ENCODE measurements at regions not wholly inside any gene's neighbourhood (a gene's known extent, or its start where the extent isn't known, plus 50 kb on each side); places are given as distances from the start of the nearest gene placed in this dataset.

DNA sequence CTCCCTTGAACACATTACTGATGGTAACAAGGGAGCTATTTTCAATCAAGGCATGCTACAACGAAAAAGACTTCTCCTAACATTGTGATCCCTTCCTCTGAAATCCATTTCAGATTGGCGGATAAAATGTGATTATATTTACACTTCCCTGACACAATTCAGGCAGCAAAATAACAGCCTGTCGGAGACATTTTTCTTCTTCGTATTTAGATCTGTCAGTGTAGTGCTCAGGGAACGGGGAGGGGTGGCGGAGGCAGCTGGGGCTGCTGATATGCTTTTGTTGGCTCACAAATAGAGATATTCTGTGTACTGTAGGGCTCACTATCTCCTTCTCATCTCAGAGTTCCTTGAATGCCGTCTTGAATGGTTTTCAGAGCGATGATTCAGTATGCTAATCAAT lies 1261.7 kb upstream of the AUTS2 start:
- Mint-ChIP-seq H3K4me3 (no peak overlapping the region), H3K4me1 (no peaks in the 10 kb centered on the region), H3K36me3 (no peaks in the 10 kb centered on the region), H3K27ac (no peak overlapping the region), H3K9me3 (peaks cover 3 to 64% (median 19%) of the 10 kb centered on the region in 6 donors), H3K27me3 (ENCODE audit: low read depth in 3 of 3) (peaks cover 0 to 2% (median 2%) of the 10 kb centered on the region in 3 donors)
- no peak for DNase-seq

DNA sequence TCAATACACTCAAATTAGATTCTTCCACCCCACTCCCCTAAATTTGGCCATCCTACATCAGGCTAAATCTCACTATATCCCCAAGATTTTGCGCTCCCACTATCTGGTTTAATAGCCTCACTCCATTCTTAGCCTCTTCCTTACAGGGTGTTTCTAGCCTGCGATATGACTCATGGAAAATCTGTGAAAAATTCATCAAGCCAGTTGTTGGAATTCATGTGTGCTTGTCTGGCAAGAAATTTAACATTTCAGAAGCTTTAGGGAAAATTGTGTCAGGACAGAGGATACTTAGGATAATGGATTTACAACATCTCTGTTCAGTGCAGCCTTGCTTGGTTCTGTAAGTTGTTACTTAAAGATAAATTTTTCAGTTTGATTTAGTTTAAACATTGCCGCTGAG lies 1249.9 kb upstream of the AUTS2 start:
- H3K27me3 Mint-ChIP-seq (ENCODE audit: low read depth in 3 of 3) = peaks cover 0 to 1% (median 0%) of the 10 kb centered on the region in 3 donors
- H3K27ac Mint-ChIP-seq = no peak overlapping the region
- H3K4me3 Mint-ChIP-seq = no peak overlapping the region
- peaks cover 8 to 50% (median 17%) of the 10 kb centered on the region in 6 donors for H3K9me3 Mint-ChIP-seq
- no peaks in the 10 kb centered on the region for H3K4me1 Mint-ChIP-seq
- peaks cover 0 to 4% (median 0%) of the 10 kb centered on the region in 3 donors for H3K36me3 Mint-ChIP-seq
- no peak for DNase-seq

- peaks cover 6 to 34% (median 15%) of the 10 kb centered on the region in 6 donors for H3K9me3 Mint-ChIP-seq
- H3K4me1 Mint-ChIP-seq = no peaks in the 10 kb centered on the region
- peaks cover 0 to 2% (median 2%) of the 10 kb centered on the region in 3 donors for H3K27me3 Mint-ChIP-seq (ENCODE audit: low read depth in 3 of 3)
- no peak for DNase-seq
- H3K27ac Mint-ChIP-seq = no peak overlapping the region
- H3K4me3 Mint-ChIP-seq = no peak overlapping the region
- peaks cover 0 to 3% (median 0%) of the 10 kb centered on the region in 3 donors for H3K36me3 Mint-ChIP-seq
These were observed 1235.3 kb upstream of the AUTS2 start for GRCh38 chr7:68362745-68363518.

DNA sequence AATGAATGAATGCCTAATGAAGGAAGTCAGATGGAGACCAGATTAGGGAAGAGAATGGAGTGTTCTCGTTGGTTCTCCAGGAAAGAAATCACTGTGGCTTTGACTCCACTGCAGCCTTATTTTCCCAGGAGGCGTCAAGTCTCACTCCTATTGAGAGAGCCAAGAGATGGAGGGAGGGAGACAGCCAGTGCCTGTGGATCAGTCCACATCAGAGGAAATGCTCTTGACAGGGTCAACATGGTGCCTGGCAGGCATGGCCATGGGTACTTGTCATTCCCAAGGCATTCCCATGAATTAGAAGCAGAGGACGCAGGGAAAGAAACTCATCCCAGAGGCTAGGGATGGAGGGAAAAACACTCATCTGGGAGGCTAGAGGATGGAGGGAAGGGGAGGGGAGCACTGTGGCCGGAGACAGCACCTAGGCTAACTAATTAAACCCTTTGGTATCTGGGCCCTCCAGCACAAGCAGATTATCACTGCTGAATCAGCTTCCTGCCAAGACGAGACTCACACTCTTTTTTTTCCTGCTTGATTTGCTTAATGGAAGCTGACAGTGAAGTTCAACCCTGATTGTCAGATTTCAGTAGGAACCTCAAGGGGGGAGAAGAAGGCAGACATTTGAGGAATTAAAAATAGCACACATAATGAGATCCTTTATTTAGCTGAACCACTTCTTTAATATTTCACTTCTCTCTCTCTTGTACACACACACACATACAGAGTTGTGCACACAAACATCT lies 1233.2 kb upstream of the AUTS2 start:
- DNase-seq = no peak
- Mint-ChIP-seq H3K4me1 (no peaks in the 10 kb centered on the region), H3K27me3 (ENCODE audit: low read depth in 3 of 3) (peaks cover 0 to 2% (median 2%) of the 10 kb centered on the region in 3 donors), H3K27ac (no peak overlapping the region), H3K36me3 (peaks cover 0 to 7% (median 0%) of the 10 kb centered on the region in 3 donors), H3K9me3 (peaks cover 6 to 49% (median 21%) of the 10 kb centered on the region in 6 donors), H3K4me3 (no peak overlapping the region)

GRCh38 chr7:68371985-68372384 lies 1226.3 kb upstream of the AUTS2 start:
- H3K4me1 Mint-ChIP-seq = no peaks in the 10 kb centered on the region
- peaks cover 0 to 5% (median 4%) of the 10 kb centered on the region in 3 donors for H3K36me3 Mint-ChIP-seq
- peaks cover 15 to 49% (median 23%) of the 10 kb centered on the region in 6 donors for H3K9me3 Mint-ChIP-seq
- H3K27me3 Mint-ChIP-seq (ENCODE audit: low read depth in 3 of 3) = no peaks in the 10 kb centered on the region
- no peak overlapping the region for H3K27ac Mint-ChIP-seq
- DNase-seq = no peak
- H3K4me3 Mint-ChIP-seq = no peak overlapping the region

- H3K27ac Mint-ChIP-seq = no peak overlapping the region
- peaks cover 0 to 2% (median 0%) of the 10 kb centered on the region in 3 donors for H3K27me3 Mint-ChIP-seq (ENCODE audit: low read depth in 3 of 3)
- peaks cover 12 to 52% (median 20%) of the 10 kb centered on the region in 6 donors for H3K9me3 Mint-ChIP-seq
- H3K36me3 Mint-ChIP-seq = peaks cover 0 to 4% (median 0%) of the 10 kb centered on the region in 3 donors
- H3K4me1 Mint-ChIP-seq = no peaks in the 10 kb centered on the region
- H3K4me3 Mint-ChIP-seq = no peak overlapping the region
- no peak for DNase-seq
These were observed 1222.1 kb upstream of the AUTS2 start for GRCh38 chr7:68376131-68376661.

DNA sequence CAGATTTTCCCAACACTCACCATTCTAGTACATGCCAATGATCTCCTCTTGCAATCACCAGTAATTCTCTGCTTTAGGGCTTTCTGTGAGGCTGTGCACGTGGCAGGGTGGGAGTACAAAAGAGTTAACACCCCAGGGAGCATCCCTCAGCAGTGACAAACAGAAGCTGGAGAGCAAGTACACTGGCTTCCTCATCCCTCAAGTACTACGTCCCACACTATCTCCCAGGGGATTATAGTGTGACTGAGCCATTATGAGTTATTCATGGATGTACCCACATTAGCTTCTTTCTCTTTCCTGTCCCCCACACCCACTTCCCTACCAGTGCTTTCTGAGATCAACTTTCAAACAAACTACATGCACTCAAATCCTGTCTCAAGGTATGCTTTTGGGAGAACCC lies 1216.5 kb upstream of the AUTS2 start:
- Mint-ChIP-seq H3K4me1 (no peaks in the 10 kb centered on the region), H3K4me3 (no peak overlapping the region), H3K27me3 (ENCODE audit: low read depth in 3 of 3) (peaks cover 0 to 2% (median 0%) of the 10 kb centered on the region in 3 donors), H3K27ac (no peak overlapping the region), H3K9me3 (peaks cover 19 to 72% (median 25%) of the 10 kb centered on the region in 6 donors), H3K36me3 (no peaks in the 10 kb centered on the region)
- no peak for DNase-seq

GRCh38 chr7:68384581-68384980 lies 1213.7 kb upstream of the AUTS2 start:
- no peak overlapping the region for H3K27ac Mint-ChIP-seq
- no peaks in the 10 kb centered on the region for H3K4me1 Mint-ChIP-seq
- H3K36me3 Mint-ChIP-seq = no peaks in the 10 kb centered on the region
- DNase-seq = no peak
- H3K4me3 Mint-ChIP-seq = no peak overlapping the region
- H3K9me3 Mint-ChIP-seq = peaks cover 12 to 69% (median 21%) of the 10 kb centered on the region in 6 donors
- H3K27me3 Mint-ChIP-seq (ENCODE audit: low read depth in 3 of 3) = peaks cover 0 to under 1% (median 0%) of the 10 kb centered on the region in 3 donors

- no peak for DNase-seq
- H3K27me3 Mint-ChIP-seq (ENCODE audit: low read depth in 3 of 3) = no peaks in the 10 kb centered on the region
- no peaks in the 10 kb centered on the region for H3K36me3 Mint-ChIP-seq
These were observed 1205.2 kb upstream of the AUTS2 start for GRCh38 chr7:68393051-68393450.

GRCh38 chr7:68394131-68394530 lies 1204.1 kb upstream of the AUTS2 start:
- DNase-seq = no peak
- Mint-ChIP-seq H3K4me3 (no peak overlapping the region), H3K9me3 (peaks cover 9 to 31% (median 12%) of the 10 kb centered on the region in 6 donors), H3K27me3 (ENCODE audit: low read depth in 3 of 3) (peaks cover 0 to 2% (median 0%) of the 10 kb centered on the region in 3 donors), H3K36me3 (no peaks in the 10 kb centered on the region), H3K4me1 (no peaks in the 10 kb centered on the region), H3K27ac (no peak overlapping the region)

More at GRCh38 chr7:68393051-68393450, 1205.2 kb upstream of the AUTS2 start:
- Mint-ChIP-seq H3K27ac (no peak overlapping the region), H3K9me3 (peaks cover 9 to 29% (median 12%) of the 10 kb centered on the region in 6 donors), H3K4me1 (no peaks in the 10 kb centered on the region), H3K4me3 (no peak overlapping the region)

DNA sequence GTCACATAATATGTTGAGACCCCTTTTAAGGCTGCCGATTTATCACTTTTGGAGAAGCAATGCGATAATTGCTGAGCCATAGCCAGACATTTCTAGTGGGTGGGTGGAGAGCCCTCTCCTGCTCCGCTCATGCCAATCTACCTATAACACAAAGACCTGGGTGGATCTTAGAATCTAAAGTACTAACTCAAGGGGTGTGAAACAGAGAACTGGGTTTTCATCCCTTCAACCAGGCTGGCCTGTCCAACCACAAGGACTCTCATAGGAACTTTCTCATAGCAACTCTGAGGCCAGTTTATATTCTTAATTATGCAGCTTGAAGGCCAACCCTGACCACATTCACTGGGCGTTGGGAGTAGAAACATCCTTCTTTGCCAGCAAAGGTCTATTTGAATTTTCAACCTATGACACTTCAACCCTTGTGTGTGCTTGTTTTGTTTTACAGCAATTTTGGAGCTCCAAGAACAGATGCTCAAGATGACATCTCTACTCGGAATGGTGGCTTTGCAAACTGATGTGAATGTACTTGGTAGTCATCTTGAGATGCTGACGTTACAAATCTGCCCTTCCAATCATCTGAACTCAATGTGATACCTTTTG lies 1198.2 kb upstream of the AUTS2 start:
- Mint-ChIP-seq H3K9me3 (peaks cover 2 to 44% (median 17%) of the 10 kb centered on the region in 6 donors), H3K36me3 (no peaks in the 10 kb centered on the region), H3K27me3 (ENCODE audit: low read depth in 3 of 3) (peaks cover 0 to 2% (median 1%) of the 10 kb centered on the region in 3 donors), H3K4me3 (no peak overlapping the region), H3K27ac (no peak overlapping the region), H3K4me1 (no peaks in the 10 kb centered on the region)
- no peak for DNase-seq

DNA sequence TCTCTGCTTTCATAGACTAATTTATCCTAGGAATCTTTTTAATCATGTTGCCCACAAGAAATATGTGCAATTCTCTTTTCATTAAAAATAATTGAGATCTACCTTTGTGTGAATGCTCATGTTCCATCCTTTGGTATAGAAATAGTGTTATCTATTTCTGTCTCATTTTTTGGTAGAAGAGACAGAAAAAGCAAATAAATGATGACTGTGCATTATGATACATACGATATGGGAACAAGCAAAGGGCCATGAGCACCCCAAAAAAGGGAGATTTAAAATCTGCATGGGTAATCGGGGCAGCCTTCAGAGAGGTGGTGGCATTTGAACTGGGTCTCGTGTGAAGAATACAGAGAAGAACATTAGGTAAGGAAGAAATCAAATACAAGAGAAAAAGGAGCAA lies 1197.5 kb upstream of the AUTS2 start:
- Mint-ChIP-seq H3K27ac (no peak overlapping the region), H3K4me1 (no peaks in the 10 kb centered on the region), H3K36me3 (no peaks in the 10 kb centered on the region), H3K9me3 (peaks cover 1 to 44% (median 18%) of the 10 kb centered on the region in 6 donors), H3K27me3 (ENCODE audit: low read depth in 3 of 3) (peaks cover 0 to 3% (median 1%) of the 10 kb centered on the region in 3 donors), H3K4me3 (no peak overlapping the region)
- no peak for DNase-seq

GRCh38 chr7:68401313-68401712 lies 1197.0 kb upstream of the AUTS2 start:
- peaks cover 0 to 44% (median 18%) of the 10 kb centered on the region in 6 donors for H3K9me3 Mint-ChIP-seq
- H3K27ac Mint-ChIP-seq = no peak overlapping the region
- peaks cover 0 to 4% (median 1%) of the 10 kb centered on the region in 3 donors for H3K27me3 Mint-ChIP-seq (ENCODE audit: low read depth in 3 of 3)
- no peaks in the 10 kb centered on the region for H3K36me3 Mint-ChIP-seq
- H3K4me1 Mint-ChIP-seq = no peaks in the 10 kb centered on the region
- no peak for DNase-seq
- H3K4me3 Mint-ChIP-seq = no peak overlapping the region

All from immature natural killer cell (primary cell).